H1 (cell line): ENCODE measurements at regions not wholly inside any gene's neighbourhood (a gene's known extent, or its start where the extent isn't known, plus 50 kb on each side); places are given as distances from the start of the nearest gene placed in this dataset.
A peak's percentile ranks its signal among the peaks of the same experiment; 100 is the strongest.

Experiments
- CTCF ChIA-PET: fragments of 300-600 bp; sonication (Branson Sonifier 250); formaldehyde crosslinking; loops from one replicate; lab custom pipeline; 2021; ENCODE audit not compliant: partially characterized antibody; lab: Charles Lee
- POLR2A ChIA-PET: fragments of 300-600 bp; sonication (Branson Sonifier 250); formaldehyde crosslinking; loops from one replicate; lab custom pipeline; 2021; ENCODE audit warnings: inconsistent platforms; ENCODE audit not compliant: partially characterized antibody; lab: Charles Lee
- DNase-seq, 2 experiments: peaks; one replicate each; pipeline versions ENCODE4 v3.0.0 to v3.0.0-alpha.2; 2010 to 2022; ENCODE audit warnings: low spot score in 2 of 2, low read depth in 1 of 2, mixed read lengths in 1 of 2
- FAIRE-seq: peaks from 2 replicates; lab custom pipeline; 2011; peaks lifted over from hg19 to GRCh38; lab: Jason Lieb, UNC
- H2AFZ ChIP-seq: 2 replicates; pipeline ENCODE4 v1.8.1; 2012; ENCODE audit warnings: low read length, inconsistent platforms
- H2AK5ac ChIP-seq: 2 replicates; pipeline ENCODE4 v1.6.1; 2013; ENCODE audit warnings: low read depth, low read length
- H2BK120ac ChIP-seq: replicated peaks from 2 replicates; pipeline ENCODE3; 2013; ENCODE audit warnings: low read depth, low read length, inconsistent platforms
- H2BK12ac ChIP-seq: 2 replicates; pipeline ENCODE4 v1.6.1; 2013; ENCODE audit warnings: low read depth, low read length
- H2BK15ac ChIP-seq: 2 replicates; pipeline ENCODE4 v1.6.1; 2013; ENCODE audit warnings: low read length
- H2BK20ac ChIP-seq: 2 replicates; pipeline ENCODE4 v1.6.1; 2013; ENCODE audit warnings: low read length
- H2BK5ac ChIP-seq: 2 replicates; pipeline ENCODE4 v1.6.1; 2013; ENCODE audit warnings: low read depth, low read length
- H3K14ac ChIP-seq: 2 replicates; pipeline ENCODE4 v1.6.1; 2013; ENCODE audit warnings: inconsistent platforms; ENCODE audit not compliant: insufficient read length
- H3K18ac ChIP-seq: 2 replicates; pipeline ENCODE4 v1.6.1; 2013; ENCODE audit warnings: low read length; ENCODE audit errors: extremely low read depth
- H3K23ac ChIP-seq: 2 replicates; pipeline ENCODE4 v1.6.1; 2013; ENCODE audit warnings: inconsistent platforms; ENCODE audit not compliant: insufficient read length
- H3K23me2 ChIP-seq: 2 replicates; pipeline ENCODE4 v1.6.1; 2013; ENCODE audit warnings: low read depth, low read length
- H3K27ac ChIP-seq: 2 replicates; pipeline ENCODE4 v1.6.1; 2011; ENCODE audit warnings: low read depth, low read length, inconsistent platforms
- H3K27me3 ChIP-seq, 4 experiments: replicated peaks in 1 of 4; 1 replicate in 1 of 4; 2 replicates in 3 of 4; pipeline versions ENCODE4 v1.6.1 to v1.8.1; 2011 to 2013; ENCODE audit warnings: low read length in 3 of 4, mild to moderate bottlenecking in 3 of 4, inconsistent platforms in 2 of 4, mixed read lengths in 2 of 4, moderate library complexity in 1 of 4; ENCODE audit not compliant: control insufficient read depth in 3 of 4, insufficient read depth in 3 of 4; ENCODE audit errors: extremely low read depth in 1 of 4
- H3K36me3 ChIP-seq, 4 experiments: 2 replicates each; pipeline versions ENCODE4 v1.6.1 to v1.8.1; 2011 to 2013; ENCODE audit warnings: mild to moderate bottlenecking in 4 of 4, low read length in 3 of 4, moderate library complexity in 2 of 4, control low read depth in 1 of 4, inconsistent platforms in 1 of 4; ENCODE audit not compliant: insufficient read depth in 4 of 4, control insufficient read depth in 2 of 4
- H3K4ac ChIP-seq: replicated peaks from 2 replicates; pipeline ENCODE3; 2013; ENCODE audit warnings: low read length, low read depth, mixed read lengths, inconsistent platforms; ENCODE audit not compliant: insufficient read length
- H3K4me1 ChIP-seq, 4 experiments: replicated peaks in 1 of 4; 1 replicate in 1 of 4; 2 replicates in 3 of 4; pipeline versions ENCODE4 v1.6.1 to v1.8.1; 2011 to 2013; ENCODE audit warnings: low read length in 3 of 4, inconsistent platforms in 2 of 4, mixed read lengths in 1 of 4; ENCODE audit not compliant: insufficient read depth in 4 of 4, control insufficient read depth in 3 of 4
- H3K4me2 ChIP-seq, 2 experiments: 2 replicates each; pipeline versions ENCODE4 v1.6.1 to v1.8.1; 2011 to 2013; ENCODE audit warnings: low read depth in 2 of 2, low read length in 2 of 2, control low read depth in 1 of 2, inconsistent platforms in 1 of 2, mild to moderate bottlenecking in 1 of 2; ENCODE audit not compliant: insufficient read depth in 1 of 2
- H3K4me3 ChIP-seq, 4 experiments: fragments of 200-600, 300-600 bp in 1 of 4; sonication (generic), shearing (Covaris generic), sonication (Bioruptor Twin) in 1 of 4; 2 replicates each; pipeline versions ENCODE4 v1.5.1 to v1.8.1; 2011 to 2016; ENCODE audit warnings: low read length in 4 of 4, low read depth in 3 of 4, control low read depth in 2 of 4, inconsistent platforms in 2 of 4, mild to moderate bottlenecking in 2 of 4, mixed read lengths in 1 of 4, moderate library complexity in 1 of 4; ENCODE audit not compliant: insufficient read depth in 2 of 4; ENCODE audit errors: extremely low read depth in 1 of 4
- H3K56ac ChIP-seq: replicated peaks from 2 replicates; pipeline ENCODE3; 2013; ENCODE audit warnings: low read depth, mild to moderate bottlenecking, mixed read lengths, low read length, inconsistent platforms; ENCODE audit not compliant: insufficient read length
- H3K79me1 ChIP-seq: 2 replicates; pipeline ENCODE4 v1.6.1; 2013; ENCODE audit warnings: low read depth, low read length, control low read depth
- H3K79me2 ChIP-seq, 2 experiments: 2 replicates each; pipeline versions ENCODE4 v1.6.1 to v1.8.1; 2012 to 2013; ENCODE audit warnings: low read length in 2 of 2, mild to moderate bottlenecking in 2 of 2, inconsistent platforms in 1 of 2; ENCODE audit not compliant: insufficient read depth in 2 of 2, control insufficient read depth in 1 of 2
- H3K9ac ChIP-seq, 4 experiments: replicated peaks in 1 of 4; 1 replicate in 1 of 4; 2 replicates in 3 of 4; pipeline versions ENCODE4 v1.6.1 to v1.8.1; 2011 to 2013; ENCODE audit warnings: low read depth in 3 of 4, low read length in 3 of 4, control low read depth in 2 of 4, mild to moderate bottlenecking in 2 of 4, moderate library complexity in 2 of 4, inconsistent platforms in 1 of 4; ENCODE audit errors: extremely low read depth in 1 of 4
- H3K9me3 ChIP-seq, 2 experiments: 2 replicates each; pipeline versions ENCODE4 v1.6.1 to v1.8.1; 2012 to 2013; ENCODE audit warnings: mild to moderate bottlenecking in 2 of 2, moderate library complexity in 2 of 2, control low read depth in 1 of 2, inconsistent platforms in 1 of 2, low read depth in 1 of 2, low read length in 1 of 2, mixed read lengths in 1 of 2; ENCODE audit not compliant: insufficient read depth in 2 of 2
- H4K20me1 ChIP-seq, 2 experiments: replicated peaks in 1 of 2; 2 replicates each; pipeline versions ENCODE3 to v1.8.1; 2011 to 2013; ENCODE audit warnings: inconsistent platforms in 2 of 2, low read length in 2 of 2, mild to moderate bottlenecking in 1 of 2; ENCODE audit not compliant: insufficient read depth in 2 of 2, control insufficient read depth in 1 of 2
- H4K5ac ChIP-seq: 2 replicates; pipeline ENCODE4 v1.6.1; 2013; ENCODE audit warnings: low read length, low read depth, mixed read lengths, inconsistent platforms; ENCODE audit not compliant: insufficient read length
- H4K8ac ChIP-seq: 2 replicates; pipeline ENCODE4 v1.8.0; 2013; ENCODE audit warnings: mild to moderate bottlenecking, moderate library complexity, low read length, inconsistent platforms; ENCODE audit not compliant: insufficient read depth; ENCODE audit errors: extremely low read depth
- H4K91ac ChIP-seq: replicated peaks from 2 replicates; pipeline ENCODE3; 2013; ENCODE audit warnings: low read length, mixed read lengths, inconsistent platforms; ENCODE audit not compliant: insufficient read length
- ASH2L ChIP-seq: fragments of 200-600, 300-600 bp; sonication (generic); IDR thresholded peaks from one replicate; pipeline ENCODE4 v1.7.1; 2017; ENCODE audit warnings: low read length
- ATF2 ChIP-seq: IDR thresholded peaks from 2 replicates; pipeline ENCODE4 v1.6.1; 2012; ENCODE audit warnings: low read length, inconsistent platforms
- BACH1 ChIP-seq: IDR thresholded peaks from 2 replicates; pipeline ENCODE4 v1.6.1; 2012; ENCODE audit warnings: low read length, improper control_type of control experiment
- CBX8 ChIP-seq: fragments of 300-800, 300-1000 bp; sonication (generic); IDR thresholded peaks from 2 replicates; pipeline ENCODE4 v1.7.1; 2016; ENCODE audit warnings: low read depth, low read length, borderline replicate concordance
- CHD2 ChIP-seq: IDR thresholded peaks from 2 replicates; pipeline ENCODE4 v1.6.1; 2012; ENCODE audit warnings: low read length, improper control_type of control experiment
- EP300 ChIP-seq, 2 experiments: IDR thresholded peaks; 1 replicate in 1 of 2; 2 replicates in 1 of 2; pipeline ENCODE4 v1.6.1; 2011 to 2012; ENCODE audit warnings: low read depth in 2 of 2, low read length in 2 of 2, mild to moderate bottlenecking in 2 of 2, borderline replicate concordance in 1 of 2, inconsistent platforms in 1 of 2, moderate library complexity in 1 of 2
- RNF2 ChIP-seq: fragments of 200-900, 300-1000 bp; sonication (generic); IDR thresholded peaks from 2 replicates; pipeline ENCODE4 v1.7.1; 2016; ENCODE audit warnings: borderline replicate concordance, low read depth, mild to moderate bottlenecking, antibody characterized with exemption, low read length; ENCODE audit not compliant: poor library complexity, severe bottlenecking; ENCODE audit errors: missing control alignments
- SAP30 ChIP-seq: fragments of 300-600 bp; sonication (generic); IDR thresholded peaks from 2 replicates; pipeline ENCODE4 v1.7.1; 2012; ENCODE audit warnings: low read length, moderate library complexity, mild to moderate bottlenecking, inconsistent platforms; ENCODE audit not compliant: insufficient read depth, insufficient replicate concordance
- SIN3A ChIP-seq, 2 experiments: IDR thresholded peaks in 1 of 2; conservative IDR thresholded peaks in 1 of 2; 2 replicates each; pipeline ENCODE4 v1.6.1; 2011 to 2012; ENCODE audit warnings: low read length in 2 of 2, improper control_type of control experiment in 1 of 2, low read depth in 1 of 2, mild to moderate bottlenecking in 1 of 2
- WGBS, 2 experiments: shearing (Covaris generic) in 1 of 2; methylation state at CpG; one replicate each; pipeline versions ENCODE4 v1.1.6 to v1.1.7; 2013 to 2015; ENCODE audit warnings: low lambda C conversion rate in 2 of 2, mixed read lengths in 2 of 2, inconsistent platforms in 1 of 2, low coverage in 1 of 2, missing lambda C conversion rate in 1 of 2; ENCODE audit not compliant: insufficient replicate concordance in 2 of 2, insufficient coverage in 1 of 2, insufficient read length in 1 of 2; ENCODE audit errors: extremely low coverage in 1 of 2, missing lambda C conversion rate in 1 of 2; 5-methylcytosine and 5-hydroxymethylcytosine counted together

- H3K9ac ChIP-seq: no peak overlapping the region
- POLR2A ChIA-PET: no interaction called here
- no peaks in the 10 kb centered on the region for H3K36me3 ChIP-seq
- no peak for TF ChIP-seq BACH1
- TF ChIP-seq ASH2L: no peak
- TF ChIP-seq EP300 (IDR thresholded peaks at IDR 0.05; ENCODE audit: borderline replicate concordance in 1 of 2, low read depth in 2 of 2, low read length in 2 of 2): no peak
- TF ChIP-seq CHD2: no peak
- no peak for TF ChIP-seq RNF2
- TF ChIP-seq ATF2: no peak
- TF ChIP-seq SIN3A (conservative IDR thresholded peaks at IDR 0.05 in 1 of 2, IDR thresholded peaks at IDR 0.05 in 1 of 2; ENCODE audit: low read depth in 1 of 2, low read length in 2 of 2): no peak
- no peak for TF ChIP-seq SAP30
- TF ChIP-seq CBX8: no peak
These were observed 376.7 kb downstream of the ALG10 start for GRCh38 chr12:34398706-34399630.

More at GRCh38 chr12:34398706-34399630, 376.7 kb downstream of the ALG10 start:
- Histone ChIP-seq H3K56ac (no peak overlapping the region), H3K79me2 (no peaks in the 10 kb centered on the region), H3K23ac (no peak overlapping the region), H3K4me3 (no peak overlapping the region), H4K5ac (no peak overlapping the region), H2AK5ac (no peak overlapping the region), H4K8ac (no peak overlapping the region), H3K4me2 (no peak overlapping the region), H3K27ac (no peak overlapping the region), H3K18ac (no peak overlapping the region), H3K9me3 (peaks cover 93 to 100% of the 10 kb centered on the region in 2 experiments), H3K4me1 (no peaks in the 10 kb centered on the region), H2BK12ac (no peak overlapping the region), H3K23me2 (no peaks in the 10 kb centered on the region), H3K4ac (no peak overlapping the region), H2BK15ac (no peak overlapping the region), H3K27me3 (no peaks in the 10 kb centered on the region), H4K91ac (no peak overlapping the region), H2AFZ (no peak overlapping the region), H2BK20ac (no peak overlapping the region), H2BK120ac (no peak overlapping the region), H3K79me1 (no peaks in the 10 kb centered on the region), H2BK5ac (no peak overlapping the region), H3K14ac (no peak overlapping the region), H4K20me1 (no peaks in the 10 kb centered on the region)
- WGBS, 2 experiments: 76% methylated on average over 30 of the region's 38 CpGs; no CpG with 5 or more reads in 1 of the 2 experiments
- FAIRE-seq (no peak), DNase-seq (peak in 1 of 2 experiments; percentile 6)
- CTCF ChIA-PET: no interaction called here
